OCI-LY3 (cell line): ENCODE measurements at regions not wholly inside any gene's neighbourhood (a gene's known extent, or its start where the extent isn't known, plus 50 kb on each side); places are given as distances from the start of the nearest gene placed in this dataset.

Experiments
- H2AFZ ChIP-seq: fragments of 200-600, 300-600 bp; shearing (Covaris generic); 2 replicates; pipeline ENCODE4 v1.6.0; 2014; ENCODE audit warnings: antibody characterized with exemption, low read depth, low read length
- H3K27ac ChIP-seq: fragments of 200-600, 300-600 bp; sonication (generic); 2 replicates; pipeline ENCODE4 v1.5.1; 2014; ENCODE audit warnings: mild to moderate bottlenecking, low read length, moderate library complexity, mixed read lengths
- H3K27me3 ChIP-seq: fragments of 200-600, 300-600 bp; sonication (generic); 2 replicates; pipeline ENCODE4 v1.6.1; 2014; ENCODE audit warnings: low read depth, low read length, mixed read lengths
- H3K36me3 ChIP-seq: fragments of 200-600, 300-600 bp; sonication (generic); replicated peaks from 2 replicates; pipeline ENCODE3; 2014; ENCODE audit warnings: low read depth, low read length, mixed read lengths
- H3K4me1 ChIP-seq: fragments of 300-600, 200-600 bp; sonication (generic); 2 replicates; pipeline ENCODE4 v1.6.1; 2014; ENCODE audit warnings: low read length, mixed read lengths
- H3K4me2 ChIP-seq: fragments of 200-600, 300-600 bp; sonication (generic); 2 replicates; pipeline ENCODE4 v1.6.1; 2014; ENCODE audit warnings: low read length, mixed read lengths
- H3K4me3 ChIP-seq: fragments of 300-600, 200-600 bp; sonication (generic); 2 replicates; pipeline ENCODE4 v1.5.1; 2014; ENCODE audit warnings: antibody characterized with exemption, mild to moderate bottlenecking, low read length, moderate library complexity
- H3K79me2 ChIP-seq: fragments of 300-600, 200-600 bp; shearing (Covaris generic); 2 replicates; pipeline ENCODE4 v1.6.1; 2014; ENCODE audit warnings: mild to moderate bottlenecking, low read length, mixed read lengths
- H3K9ac ChIP-seq: fragments of 300-600, 200-600 bp; shearing (Covaris generic); 2 replicates; pipeline ENCODE4 v1.6.0; 2014; ENCODE audit warnings: mild to moderate bottlenecking, low read length, moderate library complexity
- H3K9me3 ChIP-seq: fragments of 200-600, 300-600 bp; shearing (Covaris generic); 2 replicates; pipeline ENCODE4 v1.6.1; 2014; ENCODE audit warnings: low read length, mixed read lengths; ENCODE audit not compliant: insufficient read depth
- H4K20me1 ChIP-seq: fragments of 200-600, 300-600 bp; sonication (generic); 2 replicates; pipeline ENCODE4 v1.6.1; 2016; ENCODE audit warnings: low read length, mixed read lengths; ENCODE audit not compliant: insufficient read depth
- CTCF ChIP-seq: fragments of 200-600, 300-600 bp; sonication (generic); IDR thresholded peaks from 2 replicates; pipeline ENCODE4 v1.5.1; 2014; ENCODE audit warnings: antibody characterized with exemption, low read length, low read depth
- EZH2phosphoT487 ChIP-seq: fragments of 200-600 bp; shearing (Covaris generic); IDR thresholded peaks from 2 replicates; pipeline ENCODE4 v1.6.1; 2018; ENCODE audit warnings: antibody characterized with exemption, mixed run types, low read depth

DNA sequence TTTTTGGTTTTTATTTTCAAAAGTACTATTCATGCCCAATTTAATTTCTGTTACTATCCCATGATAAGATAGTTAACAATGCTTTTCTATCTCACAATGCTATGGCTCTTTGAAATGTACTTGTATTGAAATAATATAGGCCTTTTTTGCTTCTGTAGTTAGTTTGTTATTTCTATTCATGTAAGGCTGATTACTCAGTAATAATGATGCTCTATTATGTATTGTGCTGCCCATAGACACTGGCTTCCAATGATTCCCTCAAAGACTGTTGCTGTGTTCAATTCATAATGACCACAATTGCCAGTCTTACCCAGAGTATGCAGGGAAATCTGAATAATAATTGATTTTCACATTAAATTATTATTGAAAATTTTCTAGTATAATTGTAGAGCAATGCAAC lies 155.5 kb upstream of the POT1 start:
- TF ChIP-seq CTCF = no peak
- no peak for TF ChIP-seq EZH2phosphoT487
- Histone ChIP-seq H3K9me3 (no peaks in the 10 kb centered on the region), H3K36me3 (no peaks in the 10 kb centered on the region), H3K79me2 (no peaks in the 10 kb centered on the region), H4K20me1 (no peaks in the 10 kb centered on the region), H3K4me3 (no peak overlapping the region), H2AFZ (no peak overlapping the region), H3K4me1 (no peaks in the 10 kb centered on the region), H3K27me3 (no peaks in the 10 kb centered on the region), H3K4me2 (no peak overlapping the region), H3K27ac (no peak overlapping the region), H3K9ac (no peak overlapping the region)

DNA sequence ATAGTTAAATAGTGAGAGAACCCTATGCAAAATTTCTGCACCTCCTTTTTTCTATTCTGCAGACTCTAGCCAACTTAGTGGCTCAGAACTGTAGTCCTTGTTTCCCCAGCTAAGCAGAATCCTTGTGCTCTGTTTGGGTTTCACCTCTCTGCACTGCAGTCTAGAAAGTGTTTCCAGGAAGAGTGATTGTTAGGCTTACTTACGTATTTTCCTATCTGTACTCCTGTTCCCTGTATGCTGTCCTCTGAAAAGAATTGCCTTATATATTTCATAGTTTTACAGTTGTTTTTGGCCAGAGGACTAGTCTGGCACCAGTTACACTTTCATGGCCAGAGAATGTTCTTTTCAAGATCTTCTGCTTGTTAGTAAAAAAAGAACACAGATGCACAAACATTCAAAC lies 154.6 kb upstream of the POT1 start:
- no peak overlapping the region for H3K27ac ChIP-seq

GRCh38 chr7:125074141-125074540 lies 144.5 kb upstream of the POT1 start:
- H4K20me1 ChIP-seq = no peaks in the 10 kb centered on the region
- H3K27ac ChIP-seq = no peak overlapping the region
- TF ChIP-seq CTCF (no peak), EZH2phosphoT487 (no peak)
- no peak overlapping the region for H3K9ac ChIP-seq
- no peaks in the 10 kb centered on the region for H3K36me3 ChIP-seq
- peaks cover 8% of the 10 kb centered on the region; the same call in 1 of the 2 replicates for H3K4me1 ChIP-seq
- H3K27me3 ChIP-seq = no peaks in the 10 kb centered on the region
- no peak overlapping the region for H3K4me2 ChIP-seq
- H3K4me3 ChIP-seq = no peak overlapping the region
- H3K79me2 ChIP-seq = no peaks in the 10 kb centered on the region
- no peaks in the 10 kb centered on the region for H3K9me3 ChIP-seq
- H2AFZ ChIP-seq = no peak overlapping the region

More for the DNA sequence above, 154.6 kb upstream of the POT1 start:
- H4K20me1 ChIP-seq = no peaks in the 10 kb centered on the region
- no peak overlapping the region for H3K9ac ChIP-seq
- H3K79me2 ChIP-seq = no peaks in the 10 kb centered on the region
- no peak overlapping the region for H3K4me3 ChIP-seq
- no peak overlapping the region for H3K4me2 ChIP-seq
- H2AFZ ChIP-seq = no peak overlapping the region
- TF ChIP-seq EZH2phosphoT487 (no peak), CTCF (no peak)
- no peaks in the 10 kb centered on the region for H3K4me1 ChIP-seq
- no peaks in the 10 kb centered on the region for H3K27me3 ChIP-seq
- H3K36me3 ChIP-seq = no peaks in the 10 kb centered on the region
- H3K9me3 ChIP-seq = no peaks in the 10 kb centered on the region

GRCh38 chr7:125065546-125065945 lies 135.9 kb upstream of the POT1 start:
- Histone ChIP-seq H3K4me2 (no peak overlapping the region), H3K4me3 (no peak overlapping the region), H4K20me1 (no peaks in the 10 kb centered on the region), H3K36me3 (no peaks in the 10 kb centered on the region), H3K27ac (no peak overlapping the region), H3K9me3 (no peaks in the 10 kb centered on the region), H3K4me1 (peaks cover 27% of the 10 kb centered on the region), H3K27me3 (no peaks in the 10 kb centered on the region), H3K79me2 (no peaks in the 10 kb centered on the region), H2AFZ (no peak overlapping the region), H3K9ac (no peak overlapping the region)
- no peak for TF ChIP-seq EZH2phosphoT487
- no peak for TF ChIP-seq CTCF
